GM12878 (cell line): ENCODE measurements at regions not wholly inside any gene's neighbourhood (a gene's known extent, or its start where the extent isn't known, plus 50 kb on each side); places are given as distances from the start of the nearest gene placed in this dataset.
"Not testable (repeated sequence)": the region's sequence is repeated elsewhere in the genome, so short reads cannot be mapped to it uniquely, and the experiment has no call there.

Source experiments
- ATAC-seq: fragments of 200-7000 bp; cut with Tn5 transposase; 3 replicates; pipeline ENCODE4 v1.9.1; 2020; ENCODE audit warnings: mild to moderate bottlenecking, moderate library complexity
- BruUV-seq: library from RNA; stranded (reverse); fragments of 400-500 nt; replicated peaks from 2 replicates; lab custom pipeline; 2021; lab: Mats Ljungman, UMichigan
- CTCF ChIA-PET: fragments of 300-600 bp; sonication (Branson Sonifier 250); formaldehyde crosslinking; extraction: SDS; loops from one replicate; lab custom pipeline; 2021; ENCODE audit warnings: inconsistent platforms; lab: Yijun Ruan, JAX
- POLR2A ChIA-PET: fragments of 350-600 bp; formaldehyde crosslinking; extraction: SDS; loops from one replicate; lab custom pipeline; 2021; ENCODE audit warnings: inconsistent platforms; lab: Charles Lee
- RAD21 ChIA-PET: fragments of 300-600 bp; sonication (Branson Sonifier 250); formaldehyde crosslinking; loops from one replicate; lab custom pipeline; 2023; ENCODE audit warnings: antibody characterized with exemption; ENCODE audit not compliant: unreplicated experiment; lab: Charles Lee
- SMC1A ChIA-PET: fragments of 300-600 bp; sonication (Branson Sonifier 250); formaldehyde crosslinking; loops from one replicate; lab custom pipeline; 2023; ENCODE audit not compliant: unreplicated experiment, uncharacterized antibody; lab: Charles Lee
- DNase-seq: peaks from one replicate; pipeline ENCODE4 v3.0.0-alpha.2; 2011; ENCODE audit warnings: low read depth, low spot score
- FAIRE-seq: peaks from 3 replicates; lab custom pipeline; 2011; peaks lifted over from hg19 to GRCh38; lab: Jason Lieb, UNC
- H2AFZ ChIP-seq: 2 replicates; pipeline ENCODE4 v1.6.0; 2011; ENCODE audit warnings: low read depth, low read length, control low read depth; ENCODE audit not compliant: control insufficient read depth
- H3K27ac ChIP-seq: 2 replicates; pipeline ENCODE4 v1.5.1; 2011; ENCODE audit warnings: control low read depth; ENCODE audit not compliant: control insufficient read depth, insufficient read depth
- H3K27me3 ChIP-seq, 2 experiments: replicated peaks in 1 of 2; 2 replicates each; pipeline versions ENCODE4 v1.6.0 to v1.6.1; 2011; ENCODE audit warnings: low read length in 1 of 2; ENCODE audit not compliant: control insufficient read depth in 2 of 2, insufficient read depth in 2 of 2
- H3K36me3 ChIP-seq, 2 experiments: 2 replicates each; pipeline ENCODE4 v1.5.1; 2011; ENCODE audit warnings: low read length in 1 of 2; ENCODE audit not compliant: control insufficient read depth in 2 of 2, insufficient read depth in 2 of 2
- H3K4me1 ChIP-seq: 2 replicates; pipeline ENCODE4 v1.6.1; 2011; ENCODE audit warnings: mild to moderate bottlenecking, low read length, moderate library complexity, mixed read lengths; ENCODE audit not compliant: control insufficient read depth, insufficient read depth
- H3K4me2 ChIP-seq: 2 replicates; pipeline ENCODE4 v1.6.0; 2011; ENCODE audit warnings: control low read depth; ENCODE audit not compliant: control insufficient read depth, insufficient read depth
- H3K4me3 ChIP-seq: fragments of 200-600 bp; sonication (generic); 2 replicates; pipeline ENCODE4 v1.5.1; 2016
- H3K79me2 ChIP-seq: 2 replicates; pipeline ENCODE4 v1.6.0; 2011; ENCODE audit warnings: low read length; ENCODE audit not compliant: control insufficient read depth, insufficient read depth
- H3K9ac ChIP-seq: 2 replicates; pipeline ENCODE4 v1.8.0; 2011; ENCODE audit warnings: low read length, control low read depth, mixed read lengths; ENCODE audit not compliant: control insufficient read depth, insufficient read depth
- H3K9me3 ChIP-seq: replicated peaks from 3 replicates; pipeline ENCODE4 v1.5.1; 2011; ENCODE audit warnings: mild to moderate bottlenecking, low read length; ENCODE audit not compliant: control insufficient read depth, insufficient read depth
- H4K20me1 ChIP-seq: 2 replicates; pipeline ENCODE4 v1.6.0; 2011; ENCODE audit not compliant: control insufficient read depth, insufficient read depth
- EED ChIP-seq: sonication (generic); IDR thresholded peaks from 2 replicates; pipeline ENCODE4 v1.6.1; 2016; ENCODE audit warnings: antibody characterized with exemption, low read depth
- FOXK2 ChIP-seq: fragments of 450-650 bp; IDR thresholded peaks from 2 replicates; pipeline ENCODE4 v1.6.1; 2017; ENCODE audit warnings: mild to moderate bottlenecking, moderate library complexity
- HCFC1 ChIP-seq: fragments of 150-350 bp; IDR thresholded peaks from 2 replicates; pipeline ENCODE4 v1.6.1; 2014; ENCODE audit warnings: low read length
- RCOR1 ChIP-seq: conservative IDR thresholded peaks from 2 replicates; pipeline ENCODE4 v1.6.1; 2012; ENCODE audit warnings: low read depth, low read length, improper control_type of control experiment
- RUNX3 ChIP-seq: IDR thresholded peaks from 2 replicates; pipeline ENCODE4 v1.6.1; 2012; ENCODE audit warnings: low read length, inconsistent platforms
- SMAD1 ChIP-seq: fragments of 450-650 bp; IDR thresholded peaks from 2 replicates; pipeline ENCODE4 v1.6.1; 2018; ENCODE audit warnings: mild to moderate bottlenecking, low read depth; ENCODE audit not compliant: partially characterized antibody
- WGBS: methylation state at CpG from one replicate; pipeline ENCODE4 v1.1.6; 2016; ENCODE audit warnings: low lambda C conversion rate; ENCODE audit not compliant: insufficient replicate concordance, insufficient coverage; ENCODE audit errors: missing lambda C conversion rate; 5-methylcytosine and 5-hydroxymethylcytosine counted together
- in situ Hi-C: fragments of 300-500 bp; cut with MboI; formaldehyde crosslinking; loops from 9 replicates; pipeline ENCODE4 v1.14.3; 2018; ENCODE audit warnings: mixed read lengths
- intact Hi-C: fragments of 100-400 bp; cut with micrococcal nuclease; formaldehyde crosslinking; loops from one replicate; pipeline ENCODE4 v1.14.2; 2022; ENCODE audit not compliant: unreplicated experiment
- TF ChIP-seq, protein P1 (sequence below): fragments of 450-650 bp; IDR thresholded peaks from 2 replicates; pipeline ENCODE4 v1.6.1; 2014; ENCODE audit warnings: mild to moderate bottlenecking

DNA sequence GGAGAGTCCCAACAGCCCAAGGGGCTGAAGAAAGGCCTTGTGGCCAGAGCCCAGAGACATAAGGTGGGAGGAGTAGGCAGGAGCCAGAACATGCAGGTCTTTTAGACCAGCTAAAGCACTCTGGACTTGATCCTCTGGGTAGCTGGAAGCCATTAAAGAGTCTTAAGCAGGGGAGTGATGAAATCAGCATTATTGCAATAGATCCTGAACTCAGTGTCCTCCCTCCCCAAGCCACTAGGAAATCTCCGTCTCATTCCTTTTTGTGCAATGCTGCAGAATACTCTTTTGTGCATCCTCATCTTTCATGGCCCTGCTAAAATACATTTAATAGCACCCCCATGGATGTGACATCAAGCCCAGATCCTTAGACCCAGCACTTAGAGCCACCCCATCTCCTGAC is 58.6 kb upstream of the ZCCHC2 start (continued):
- TF ChIP-seq SMAD1 = no peak
- TF ChIP-seq FOXK2 = no peak
- TF ChIP-seq, protein P1, sequence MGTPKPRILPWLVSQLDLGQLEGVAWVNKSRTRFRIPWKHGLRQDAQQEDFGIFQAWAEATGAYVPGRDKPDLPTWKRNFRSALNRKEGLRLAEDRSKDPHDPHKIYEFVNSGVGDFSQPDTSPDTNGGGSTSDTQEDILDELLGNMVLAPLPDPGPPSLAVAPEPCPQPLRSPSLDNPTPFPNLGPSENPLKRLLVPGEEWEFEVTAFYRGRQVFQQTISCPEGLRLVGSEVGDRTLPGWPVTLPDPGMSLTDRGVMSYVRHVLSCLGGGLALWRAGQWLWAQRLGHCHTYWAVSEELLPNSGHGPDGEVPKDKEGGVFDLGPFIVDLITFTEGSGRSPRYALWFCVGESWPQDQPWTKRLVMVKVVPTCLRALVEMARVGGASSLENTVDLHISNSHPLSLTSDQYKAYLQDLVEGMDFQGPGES = no peak
- TF ChIP-seq EED = no peak
- no peak for TF ChIP-seq RCOR1
- TF ChIP-seq RUNX3 = no peak
- no peak for TF ChIP-seq HCFC1
- TF ChIP-seq, all 136 proteins: peak for 0

DNA sequence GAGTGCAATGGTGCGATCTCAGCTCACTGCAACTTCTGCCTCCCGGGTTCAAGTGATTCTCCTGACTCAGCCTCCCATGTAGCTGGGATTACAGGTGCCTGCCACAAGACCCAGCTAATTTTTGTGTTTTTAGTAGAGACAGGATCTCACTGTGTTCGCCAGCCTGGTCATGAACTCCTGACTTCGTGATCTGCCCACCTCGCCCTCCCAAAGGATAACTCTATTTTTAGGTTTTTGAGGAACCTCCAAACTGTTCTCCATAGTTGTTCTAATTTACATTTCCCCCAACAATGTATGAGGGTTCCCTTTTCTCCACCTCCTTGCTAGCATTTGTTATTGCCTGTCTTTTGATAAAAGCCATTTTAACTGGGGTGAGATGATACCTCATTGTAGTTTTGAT is 53.7 kb upstream of the ZCCHC2 start:
- RAD21 ChIA-PET, H3K4me2 ChIP-seq, H3K9ac ChIP-seq, intact Hi-C loops, CTCF ChIA-PET, BruUV-seq, ATAC-seq, H2AFZ ChIP-seq, H4K20me1 ChIP-seq, DNase-seq, H3K79me2 ChIP-seq, FAIRE-seq, H3K9me3 ChIP-seq, H3K27me3 ChIP-seq, H3K27ac ChIP-seq, in situ Hi-C loops, H3K36me3 ChIP-seq, POLR2A ChIA-PET, H3K4me1 ChIP-seq, H3K4me3 ChIP-seq: not testable (repeated sequence)
- WGBS = 79% methylated on average over 5 of the region's 5 CpGs
- SMC1A ChIA-PET = interaction anchor here (1.4 kb wide), 1 partner anchor 12 kb away, joined by 4 read pairs; no protein-coding TSS in a partner anchor
